GM23248 (cell line): ENCODE measurements at regions not wholly inside any gene's neighbourhood (a gene's known extent, or its start where the extent isn't known, plus 50 kb on each side); places are given as distances from the start of the nearest gene placed in this dataset.

Source experiments
- EZH2 ChIP-seq: fragments of 200-600 bp; sonication (generic); IDR thresholded peaks from 2 replicates; pipeline ENCODE4 v1.6.1; 2018; ENCODE audit warnings: antibody characterized with exemption, mild to moderate bottlenecking; ENCODE audit not compliant: insufficient read depth, poor library complexity, severe bottlenecking
- EZH2phosphoT487 ChIP-seq: fragments of 200-600 bp; sonication (generic); IDR thresholded peaks from 2 replicates; pipeline ENCODE4 v1.6.1; 2018; ENCODE audit warnings: antibody characterized with exemption, moderate library complexity, mild to moderate bottlenecking, low read depth; ENCODE audit not compliant: insufficient read depth

DNA sequence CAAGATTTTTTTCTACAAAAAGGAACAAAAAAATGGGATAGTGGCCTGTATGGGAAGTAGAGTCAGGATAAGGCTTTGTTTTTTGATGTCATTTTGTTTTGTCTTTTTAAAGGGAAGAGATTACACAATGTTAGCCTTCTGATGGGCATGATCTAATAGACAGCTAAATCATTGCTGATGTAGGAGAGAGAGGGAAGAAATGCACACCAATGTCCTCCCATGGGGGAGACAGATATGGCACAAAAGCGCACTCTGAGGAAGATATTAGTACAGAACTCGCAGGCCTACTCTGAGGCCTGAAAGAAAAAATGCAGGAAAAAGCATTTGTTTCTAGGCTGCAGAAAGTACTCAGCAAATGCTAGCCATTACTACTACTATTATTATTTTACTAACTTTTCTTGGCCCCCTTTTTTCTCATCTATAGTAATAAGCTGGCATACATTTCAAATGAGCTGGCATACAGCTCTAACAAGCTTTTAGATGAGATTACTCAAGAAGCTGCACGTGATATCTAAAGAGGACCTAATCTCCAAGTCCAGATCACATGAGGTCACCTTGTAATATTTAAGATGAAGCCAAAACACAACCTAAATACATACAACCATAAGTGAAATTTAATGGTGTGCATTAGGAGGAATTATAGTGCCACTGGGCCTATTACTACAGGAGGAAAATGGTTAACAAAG is 269.4 kb upstream of the TANK start:
- TF ChIP-seq EZH2 (no peak), EZH2phosphoT487 (no peak)
